GM18517 (cell line): ENCODE measurements at regions not wholly inside any gene's neighbourhood (a gene's known extent, or its start where the extent isn't known, plus 50 kb on each side); places are given as distances from the start of the nearest gene placed in this dataset.
"Not testable (repeated sequence)": the region's sequence is repeated elsewhere in the genome, so short reads cannot be mapped to it uniquely, and the experiment has no call there.

Experiments
- ATAC-seq: cut with Tn5 transposase; IDR thresholded peaks from one replicate; pipeline ENCODE4 v1.9.1; 2021; ENCODE audit warnings: mild to moderate bottlenecking, moderate library complexity; ENCODE audit not compliant: unreplicated experiment

DNA sequence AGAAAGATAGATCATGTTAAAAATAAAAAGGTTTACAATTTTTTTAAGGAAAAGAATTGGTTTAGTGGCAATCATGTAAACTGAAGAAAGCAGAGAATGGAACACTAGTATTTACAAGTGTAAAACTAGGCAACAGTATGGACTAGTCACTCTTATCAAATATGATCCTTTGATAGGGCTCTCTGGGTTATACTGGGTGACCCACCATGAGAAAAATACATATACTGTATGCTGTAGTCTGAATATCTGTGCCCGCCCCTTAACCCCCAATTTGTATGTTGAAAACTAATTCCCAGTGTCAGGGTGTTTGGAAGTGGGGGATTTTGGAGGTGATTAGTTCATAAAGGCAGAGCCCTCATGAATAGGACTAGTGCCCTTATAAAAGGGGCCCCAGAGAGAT lies 236.8 kb upstream of the TARS1 start:
- ATAC-seq = no peak

DNA sequence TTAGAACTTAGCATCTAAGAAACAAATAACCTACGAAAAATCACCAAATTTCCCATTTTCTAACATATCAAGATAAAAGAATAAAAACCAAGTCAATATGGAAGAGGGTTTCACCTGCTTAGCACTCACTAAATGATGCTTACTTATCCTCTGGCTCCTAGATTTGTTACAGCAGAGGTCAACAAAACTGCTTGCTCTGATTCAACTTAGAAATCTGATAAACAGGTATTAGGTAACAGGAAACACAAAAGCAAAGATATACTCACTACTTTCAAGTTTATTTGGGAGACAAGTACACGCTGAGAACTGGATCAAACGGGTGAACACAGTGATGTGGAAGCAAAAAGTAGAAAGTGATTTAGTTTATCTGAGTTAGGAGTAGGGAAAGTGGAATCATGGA lies 235.7 kb upstream of the TARS1 start:
- no peak for ATAC-seq

- ATAC-seq = no peak
Observed at GRCh38 chr5:33205727-33206410, 234.9 kb upstream of the TARS1 start.

GRCh38 chr5:33206962-33207506 lies 233.7 kb upstream of the TARS1 start:
- no peak for ATAC-seq

DNA sequence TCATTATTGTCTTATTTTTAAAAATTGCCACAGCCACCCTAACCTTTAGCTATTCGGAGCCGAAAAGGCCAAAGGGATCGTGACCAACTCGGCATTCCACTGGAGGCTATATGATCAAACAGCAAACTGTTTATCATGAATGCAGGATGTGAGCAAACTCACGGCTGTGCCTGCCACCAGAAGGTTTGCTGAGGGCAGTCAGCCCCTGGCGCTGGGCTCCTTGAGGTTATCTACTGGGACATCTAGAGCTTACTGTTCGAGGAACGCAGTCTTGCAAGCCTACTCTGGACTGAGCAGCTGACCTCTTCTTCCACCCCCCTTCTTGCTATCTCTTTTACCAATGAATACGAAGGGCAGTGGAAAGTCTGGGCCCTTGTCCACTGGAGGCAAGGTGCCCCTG lies 231.5 kb upstream of the TARS1 start:
- no peak for ATAC-seq

DNA sequence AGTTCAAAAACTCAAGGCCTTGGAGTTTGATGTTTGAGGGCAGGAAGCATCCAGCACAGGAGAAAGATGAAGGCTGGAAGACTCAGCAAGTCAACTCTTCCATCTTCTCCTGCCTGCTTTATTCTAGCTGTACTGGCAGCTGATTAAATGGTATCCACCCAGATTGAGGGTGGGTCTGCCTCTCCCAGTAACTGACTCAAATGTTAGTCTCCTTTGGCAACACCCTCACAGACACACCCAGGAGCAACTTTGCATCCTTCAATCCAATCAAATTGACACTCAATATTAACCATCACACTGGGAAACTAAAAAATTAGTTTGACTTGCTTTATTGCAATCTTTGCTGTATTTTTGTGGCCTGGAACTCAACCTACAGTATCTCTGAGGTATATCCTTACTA lies 230.5 kb upstream of the TARS1 start:
- not testable (repeated sequence) for ATAC-seq

DNA sequence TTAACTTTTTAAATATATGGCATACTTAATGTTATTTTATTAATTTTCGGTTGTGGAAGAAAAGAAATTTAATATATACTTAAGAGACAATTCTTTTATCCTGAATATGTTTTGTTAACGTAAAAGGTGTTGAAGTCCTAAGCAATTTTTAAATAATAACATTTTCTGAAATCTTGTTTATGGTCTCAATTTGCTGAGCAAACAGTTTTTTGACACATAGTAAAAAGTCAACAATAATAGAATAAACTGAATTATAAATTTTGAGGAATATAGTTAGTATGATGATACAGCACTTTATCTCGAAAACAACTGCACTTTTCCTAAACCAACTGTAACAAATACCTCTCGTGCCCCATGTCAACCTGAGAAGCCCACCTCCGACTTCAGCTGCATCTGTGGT lies 229.8 kb upstream of the TARS1 start:
- ATAC-seq = no peak

GRCh38 chr5:33212439-33212838 lies 228.3 kb upstream of the TARS1 start:
- ATAC-seq = no peak

DNA sequence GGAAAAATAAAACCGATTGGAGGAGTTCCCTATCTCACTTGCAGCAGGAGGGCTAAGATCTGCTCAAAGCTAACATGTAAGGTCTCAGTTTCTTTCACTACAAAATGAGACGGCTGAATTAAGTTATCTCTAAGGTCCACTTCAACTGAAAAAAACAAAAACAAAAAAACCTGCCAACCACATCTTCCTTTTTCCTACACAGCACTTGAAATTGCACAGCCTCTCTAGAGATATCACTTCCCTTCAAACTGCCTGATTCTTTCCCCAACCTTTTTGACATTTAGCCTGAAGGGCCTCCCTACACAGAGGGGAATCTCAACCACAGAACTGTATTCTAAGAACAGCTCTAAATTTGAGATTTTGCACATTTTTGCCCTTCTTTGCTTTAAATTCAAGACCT lies 227.9 kb upstream of the TARS1 start:
- no peak for ATAC-seq

DNA sequence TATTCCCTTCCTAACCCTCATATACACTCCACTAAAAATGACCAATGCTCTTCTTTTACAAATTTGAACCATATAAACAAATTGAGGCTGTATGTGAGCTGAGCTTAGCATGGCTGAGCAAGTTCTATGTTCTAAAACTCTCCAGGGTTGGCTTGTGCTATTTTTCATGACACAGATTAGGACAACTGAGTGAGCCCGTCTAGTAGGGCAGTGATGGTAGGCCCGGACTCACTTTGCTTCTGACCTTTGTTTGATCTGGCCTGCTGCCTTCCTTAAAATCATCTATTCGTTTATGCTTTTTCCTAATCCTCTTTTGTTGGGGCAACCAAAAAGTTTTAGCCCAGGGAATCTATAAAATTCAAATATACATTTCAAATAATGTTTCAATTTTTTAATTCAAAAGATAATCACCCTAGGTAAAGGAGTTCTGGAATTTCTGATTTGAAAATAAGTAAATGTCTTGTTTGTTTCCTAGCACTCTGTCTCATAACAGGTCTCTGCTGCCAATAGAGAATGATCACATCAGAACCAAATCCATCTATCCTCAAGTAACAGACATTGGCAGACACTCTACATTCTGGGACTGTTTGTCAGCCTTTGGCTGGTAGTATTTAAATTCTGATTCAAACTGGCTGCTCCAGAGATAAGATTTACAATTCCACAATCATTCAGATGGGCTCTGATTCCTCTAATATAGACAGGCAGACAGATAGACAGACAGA lies 217.0 kb upstream of the TARS1 start:
- no peak for ATAC-seq

- ATAC-seq = no peak
Observed at GRCh38 chr5:33224285-33224961, 216.3 kb upstream of the TARS1 start.

- ATAC-seq = no peak
Observed at GRCh38 chr5:33227247-33227646, 213.5 kb upstream of the TARS1 start.

GRCh38 chr5:33227746-33228145 lies 213.0 kb upstream of the TARS1 start:
- no peak for ATAC-seq

DNA sequence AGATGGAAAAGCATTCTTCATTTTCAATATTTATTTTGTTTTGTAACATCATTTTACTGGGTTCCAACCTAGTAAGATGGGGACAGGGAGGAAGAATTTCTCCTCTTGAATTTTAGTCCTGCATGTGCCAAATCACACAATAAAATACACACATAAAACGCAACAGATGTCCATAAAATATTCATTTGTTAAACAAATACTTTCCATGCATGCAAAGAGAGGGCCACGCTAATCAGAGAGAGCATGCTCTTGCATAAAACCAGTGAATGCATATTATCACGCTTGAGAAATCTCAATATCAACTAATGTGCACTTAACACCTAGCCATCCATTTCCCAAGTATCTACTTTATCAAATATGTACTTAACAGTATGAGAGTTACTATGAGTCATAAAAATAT lies 212.6 kb upstream of the TARS1 start:
- ATAC-seq = no peak

DNA sequence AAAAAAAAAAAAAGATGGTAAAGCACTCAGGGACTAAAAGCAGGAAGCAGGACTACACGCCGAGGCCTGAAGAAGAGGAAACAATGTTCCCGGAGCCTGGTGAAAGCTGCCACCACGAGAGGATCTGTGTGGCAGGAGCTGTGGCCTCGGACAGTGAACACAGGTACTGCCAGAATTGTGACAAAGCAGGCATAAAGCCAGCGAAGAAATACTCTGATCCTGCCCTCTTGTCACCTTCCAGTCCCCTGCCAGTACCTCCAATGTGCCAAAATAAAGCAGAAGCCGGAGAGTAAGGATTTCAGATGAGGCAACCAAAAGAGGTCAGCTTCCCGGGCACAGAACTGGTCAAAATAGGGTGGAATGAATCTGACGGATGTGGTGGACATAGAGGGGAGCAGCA lies 211.5 kb upstream of the TARS1 start:
- no peak for ATAC-seq

GRCh38 chr5:33230467-33231078 lies 210.2 kb upstream of the TARS1 start:
- no peak for ATAC-seq

GRCh38 chr5:33231214-33231710 lies 209.5 kb upstream of the TARS1 start:
- ATAC-seq = no peak

DNA sequence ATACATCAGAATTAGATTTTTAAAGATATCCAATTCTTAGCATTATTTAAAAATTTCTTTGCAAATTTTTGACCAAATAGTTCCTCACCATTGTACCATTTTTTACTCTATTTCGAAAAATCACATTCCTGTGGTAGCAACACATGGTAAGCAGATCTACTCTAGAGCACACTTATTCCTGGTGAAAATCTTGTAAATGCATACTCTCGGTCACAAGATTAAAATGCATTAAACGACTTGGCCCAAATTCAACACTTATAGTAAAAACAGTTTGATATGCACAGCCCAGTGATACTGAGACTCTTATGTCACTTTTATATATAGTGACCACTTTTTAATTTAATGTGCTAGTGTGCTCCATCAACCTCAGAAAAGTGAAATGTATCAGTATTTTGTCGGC lies 208.8 kb upstream of the TARS1 start:
- no peak for ATAC-seq

- no peak for ATAC-seq
Observed at GRCh38 chr5:33232731-33233505, 207.8 kb upstream of the TARS1 start.

GRCh38 chr5:33235304-33235703 lies 205.5 kb upstream of the TARS1 start:
- no peak for ATAC-seq

DNA sequence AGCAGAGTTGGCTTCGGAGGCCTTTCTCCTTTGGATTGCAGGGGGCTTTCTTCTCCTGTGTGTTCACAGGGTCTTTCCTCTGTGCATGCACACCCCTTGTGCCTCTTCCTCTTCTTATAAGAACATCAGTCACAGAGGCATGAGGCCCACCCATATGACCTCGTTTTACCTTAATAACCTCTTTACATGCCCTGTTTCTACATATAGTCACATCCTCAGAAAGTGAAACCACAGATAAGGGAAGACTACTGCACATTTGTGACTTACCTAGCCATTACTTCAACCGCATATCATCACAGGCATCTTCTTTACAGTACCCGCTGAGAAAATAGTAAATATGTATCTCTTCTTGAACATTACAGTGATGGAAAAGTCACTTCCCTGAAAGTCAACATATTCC lies 204.9 kb upstream of the TARS1 start:
- ATAC-seq = no peak
